IPS DF 4.7 (cell line): ENCODE measurements at regions not wholly inside any gene's neighbourhood (a gene's known extent, or its start where the extent isn't known, plus 50 kb on each side); places are given as distances from the start of the nearest gene placed in this dataset.
"Not testable (repeated sequence)": the region's sequence is repeated elsewhere in the genome, so short reads cannot be mapped to it uniquely, and the experiment has no call there.

Experiments used
- DNase-seq: peaks from one replicate; pipeline ENCODE4 v3.0.0-alpha.2; 2013; ENCODE audit warnings: low spot score; ENCODE audit errors: extremely low read depth

GRCh38 chr4:19074036-19074435 lies 1052.5 kb upstream of the LCORL start:
- DNase-seq = no peak

GRCh38 chr4:19063662-19064061 lies 1042.1 kb upstream of the LCORL start:
- no peak for DNase-seq

- no peak for DNase-seq
Observed at GRCh38 chr4:19054916-19055315, 1033.4 kb upstream of the LCORL start.

- no peak for DNase-seq
Observed at GRCh38 chr4:19051831-19052230, 1030.3 kb upstream of the LCORL start.

GRCh38 chr4:19047279-19047880 lies 1025.8 kb upstream of the LCORL start:
- DNase-seq = no peak

GRCh38 chr4:19039816-19040215 lies 1018.3 kb upstream of the LCORL start:
- no peak for DNase-seq

- no peak for DNase-seq
Observed at GRCh38 chr4:19038231-19038630, 1016.7 kb upstream of the LCORL start.

GRCh38 chr4:19033816-19034733 lies 1012.5 kb upstream of the LCORL start:
- no peak for DNase-seq

GRCh38 chr4:19030536-19030935 lies 1009.0 kb upstream of the LCORL start:
- DNase-seq = no peak

GRCh38 chr4:19030048-19030447 lies 1008.5 kb upstream of the LCORL start:
- no peak for DNase-seq

- DNase-seq = no peak
Observed at GRCh38 chr4:19026281-19026680, 1004.7 kb upstream of the LCORL start.

- DNase-seq = no peak
Observed at GRCh38 chr4:19025031-19025430, 1003.5 kb upstream of the LCORL start.

GRCh38 chr4:19024047-19024446 lies 1002.5 kb upstream of the LCORL start:
- DNase-seq = no peak

GRCh38 chr4:19021617-19022016 lies 1000.1 kb upstream of the LCORL start:
- DNase-seq = no peak

GRCh38 chr4:19016550-19016949 lies 995.0 kb upstream of the LCORL start:
- not testable (repeated sequence) for DNase-seq

GRCh38 chr4:19014594-19014993 lies 993.0 kb upstream of the LCORL start:
- DNase-seq = no peak

- no peak for DNase-seq
Observed at GRCh38 chr4:19010761-19011160, 989.2 kb upstream of the LCORL start.

GRCh38 chr4:19009881-19010280 lies 988.3 kb upstream of the LCORL start:
- DNase-seq = no peak

GRCh38 chr4:19005211-19005610 lies 983.7 kb upstream of the LCORL start:
- no peak for DNase-seq

- DNase-seq = no peak
Observed at GRCh38 chr4:19002170-19002569, 980.6 kb upstream of the LCORL start.

GRCh38 chr4:18999595-18999994 lies 978.0 kb upstream of the LCORL start:
- DNase-seq = no peak

- DNase-seq = no peak
Observed at GRCh38 chr4:18981234-18981615, 959.7 kb upstream of the LCORL start.
